ENCODE measurements at regions not wholly inside any gene's neighbourhood (a gene's known extent, or its start where the extent isn't known, plus 50 kb on each side); places are given as distances from the start of the nearest gene placed in this dataset.

DNA sequence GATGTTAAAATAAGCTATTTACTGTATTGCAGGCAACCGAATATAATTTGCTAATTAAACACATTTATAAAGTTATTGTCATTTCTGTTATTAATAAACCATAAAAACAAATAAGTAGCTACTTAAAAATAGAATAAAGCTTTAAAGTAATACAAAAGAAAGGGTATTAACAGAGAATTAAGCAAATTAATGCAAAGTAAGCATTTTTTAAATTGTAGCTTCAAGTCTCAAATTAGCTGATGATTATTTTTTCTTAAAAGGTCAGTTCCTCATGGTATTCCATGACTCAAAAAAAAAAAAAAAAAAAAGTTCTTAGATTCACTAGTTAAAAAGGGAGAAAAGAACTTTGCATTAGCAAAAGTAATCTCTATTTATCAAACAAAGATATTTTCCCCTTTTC is 292.5 kb downstream of the SLITRK1 start:
- no peak for DNase-seq

DNA sequence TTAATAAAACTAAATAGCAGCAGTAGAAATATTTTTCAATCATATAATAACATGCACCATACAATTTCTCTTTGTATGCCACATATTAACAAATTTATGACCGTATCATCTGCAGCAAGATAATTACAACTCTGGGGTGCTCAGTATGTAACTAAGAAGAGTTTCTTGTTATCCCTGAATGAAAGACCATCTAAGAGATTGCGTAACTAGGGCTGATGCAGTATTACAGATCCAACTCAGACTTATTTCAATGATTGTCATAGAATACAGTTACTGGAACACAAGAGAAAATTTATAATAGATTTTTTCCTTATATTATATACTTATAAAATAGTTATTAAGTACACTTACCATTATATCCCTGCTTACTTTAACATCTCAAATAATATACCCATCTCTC is 305.1 kb downstream of the SLITRK1 start:
- DNase-seq = no peak

DNA sequence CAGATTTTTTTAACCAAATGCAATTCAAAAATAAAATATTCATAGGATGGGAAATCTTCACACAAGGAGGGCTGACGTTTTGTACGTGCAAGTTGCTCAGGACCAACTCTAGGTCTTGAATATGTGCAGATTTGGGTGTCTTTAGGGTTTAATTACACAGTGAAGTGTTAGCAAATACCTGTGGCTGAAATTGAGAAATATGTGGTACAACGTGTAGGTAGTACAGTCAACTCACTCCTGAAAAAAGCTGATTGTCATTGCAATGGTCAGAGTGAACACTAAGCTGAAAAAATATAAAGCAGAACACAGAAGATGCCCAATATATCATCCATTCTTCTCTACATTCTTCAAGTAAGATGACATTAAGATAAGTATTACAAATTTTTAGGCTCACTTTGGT is 314.3 kb downstream of the SLITRK1 start:
- DNase-seq = no peak

DNA sequence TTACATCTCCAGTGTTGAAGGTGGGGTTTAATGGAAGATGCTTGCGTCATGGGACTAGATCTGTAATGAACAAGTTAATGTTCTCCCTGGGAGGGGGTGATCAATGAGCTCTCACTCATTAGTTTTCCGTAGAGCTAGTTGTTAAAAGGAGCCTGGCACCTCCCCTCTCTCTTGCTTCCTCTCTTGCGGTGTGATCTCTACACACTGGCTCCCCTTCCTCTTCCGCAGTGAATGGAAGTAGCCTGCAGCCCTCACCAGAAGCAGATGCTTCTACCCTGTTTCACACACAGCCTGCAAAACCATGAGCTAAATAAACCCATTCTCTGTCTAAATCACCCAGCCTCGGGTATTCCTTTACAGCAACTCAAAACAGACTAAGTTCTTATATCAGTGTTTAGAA is 318.8 kb downstream of the SLITRK1 start:
- DNase-seq = no peak

DNA sequence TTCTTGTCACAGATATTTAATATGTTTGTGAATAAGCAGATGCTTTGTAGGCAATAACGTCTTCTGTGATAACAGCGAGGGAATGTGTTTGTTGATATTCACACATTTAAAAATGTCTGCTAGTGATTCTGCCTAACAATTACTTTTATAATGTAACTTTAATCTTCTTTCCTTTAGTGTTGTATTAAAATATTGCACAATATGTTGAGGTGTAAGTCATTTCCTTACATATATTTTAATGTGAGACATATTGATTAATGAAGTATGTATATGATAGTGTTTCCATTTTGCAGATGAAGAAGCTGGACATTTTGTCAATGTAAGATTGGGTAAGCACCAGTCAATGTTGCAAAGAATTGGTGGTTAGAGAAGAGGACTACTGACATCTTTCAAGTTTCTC is 324.4 kb downstream of the SLITRK1 start:
- no peak for DNase-seq

DNA sequence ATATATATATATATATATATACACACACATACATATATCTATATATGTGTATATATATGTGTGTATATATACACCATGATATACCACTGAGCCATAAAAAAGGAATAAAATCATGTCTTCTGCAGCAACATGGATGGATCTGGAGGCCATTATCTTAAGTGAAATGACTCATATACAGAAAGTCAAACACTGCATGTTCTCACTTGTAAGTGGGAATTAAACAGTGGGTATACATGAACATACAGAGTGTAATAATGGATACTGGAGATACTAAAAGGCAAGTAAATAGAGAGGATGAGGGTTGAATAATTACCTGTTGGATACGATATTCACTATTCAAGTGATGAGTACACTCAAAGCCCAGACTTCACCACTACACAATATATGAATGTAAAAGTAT is 332.6 kb downstream of the SLITRK1 start:
- DNase-seq = no peak

DNA sequence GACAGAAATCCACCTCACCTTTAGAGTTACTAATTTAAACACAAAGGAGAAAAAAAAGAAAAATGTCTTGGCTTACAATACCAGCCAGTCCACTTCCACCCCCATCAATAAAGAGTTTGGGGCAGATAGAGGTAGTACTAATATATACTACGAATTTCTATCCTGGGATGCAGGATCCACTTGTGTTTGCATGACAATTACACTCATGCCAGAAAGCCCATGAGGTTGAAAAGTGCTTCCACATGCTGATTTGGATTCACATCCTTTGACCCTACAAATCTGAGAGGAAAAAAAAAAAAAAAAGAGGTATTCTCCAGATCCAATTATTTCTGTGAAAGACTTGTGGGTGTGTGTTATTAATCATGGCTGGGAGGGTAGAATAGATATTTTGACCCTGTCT is 335.2 kb downstream of the SLITRK1 start:
- DNase-seq = no peak

DNA sequence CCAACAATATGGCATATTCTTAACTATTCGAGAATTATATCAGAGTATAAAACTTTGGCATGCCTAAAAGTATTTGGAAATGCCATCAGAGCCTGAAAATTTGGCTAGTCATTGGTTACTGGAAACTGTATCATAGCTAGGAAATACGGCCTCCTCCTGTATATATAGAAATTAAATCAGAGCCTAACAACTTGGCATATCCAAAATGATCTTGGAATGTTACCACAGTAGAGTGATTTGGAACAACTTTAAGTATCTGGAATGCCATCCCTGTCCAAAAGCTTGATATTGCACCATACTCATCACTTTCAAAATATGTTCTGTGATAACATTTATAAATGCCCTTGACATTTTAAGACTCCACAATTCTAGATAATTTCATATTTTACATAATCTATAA is 335.8 kb downstream of the SLITRK1 start:
- DNase-seq = no peak

DNA sequence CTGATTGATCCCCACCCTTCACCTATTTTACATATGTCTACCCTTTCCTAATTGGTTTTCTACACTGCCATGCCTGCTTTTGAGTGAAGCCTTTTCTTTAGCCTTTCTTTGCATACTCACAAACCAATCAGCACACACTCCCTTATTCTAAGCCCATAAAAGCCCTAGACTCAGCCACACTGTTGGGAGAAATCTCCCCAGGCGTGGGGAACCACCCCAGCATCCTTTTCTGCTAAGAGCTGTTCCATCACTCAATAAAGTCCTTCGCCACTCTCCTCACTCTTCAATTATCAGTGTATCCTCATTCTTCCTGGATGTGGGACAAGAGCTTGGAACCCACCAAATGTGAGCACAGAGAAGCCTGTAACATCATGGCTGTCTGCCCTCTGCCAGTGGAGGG is 343.6 kb downstream of the SLITRK1 start:
- DNase-seq = no peak

DNA sequence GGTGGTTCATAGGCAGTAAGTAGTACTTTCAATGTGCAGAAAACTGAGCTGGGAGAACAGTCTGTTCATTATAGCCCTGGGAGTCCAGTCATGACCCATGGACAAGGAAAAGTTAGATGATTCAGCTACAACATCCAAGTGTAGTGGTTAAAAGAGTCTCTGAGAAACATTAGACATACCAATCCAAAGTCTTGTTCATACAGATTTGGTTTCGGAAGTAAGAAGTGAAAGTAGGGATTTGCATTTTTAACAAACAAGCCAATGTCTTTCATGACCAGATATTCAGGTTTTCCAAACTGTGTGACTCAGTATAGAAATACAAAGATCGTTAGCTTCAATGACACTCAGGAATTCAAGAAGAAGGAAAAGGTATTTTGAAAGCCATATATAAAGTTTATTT is 345.3 kb downstream of the SLITRK1 start:
- no peak for DNase-seq

DNA sequence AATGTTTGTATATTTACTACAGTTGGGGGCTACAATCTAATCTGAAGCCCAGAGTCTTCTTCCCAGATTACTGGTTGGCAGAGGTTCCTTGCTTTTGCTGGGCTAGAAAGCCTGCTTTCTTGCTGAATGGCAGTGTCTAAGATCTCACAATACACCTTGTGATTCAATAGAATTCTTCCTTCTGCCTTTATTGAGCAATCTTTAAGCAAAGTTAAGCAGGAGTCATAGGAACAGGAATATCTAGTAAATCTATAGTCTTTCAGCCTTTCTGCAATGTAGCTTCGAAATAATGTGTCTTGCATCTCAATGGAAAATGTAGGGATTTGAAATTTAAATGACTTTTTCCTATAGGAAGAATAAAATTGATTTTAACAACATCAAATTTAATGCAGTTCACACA is 346.1 kb downstream of the SLITRK1 start:
- DNase-seq = no peak

DNA sequence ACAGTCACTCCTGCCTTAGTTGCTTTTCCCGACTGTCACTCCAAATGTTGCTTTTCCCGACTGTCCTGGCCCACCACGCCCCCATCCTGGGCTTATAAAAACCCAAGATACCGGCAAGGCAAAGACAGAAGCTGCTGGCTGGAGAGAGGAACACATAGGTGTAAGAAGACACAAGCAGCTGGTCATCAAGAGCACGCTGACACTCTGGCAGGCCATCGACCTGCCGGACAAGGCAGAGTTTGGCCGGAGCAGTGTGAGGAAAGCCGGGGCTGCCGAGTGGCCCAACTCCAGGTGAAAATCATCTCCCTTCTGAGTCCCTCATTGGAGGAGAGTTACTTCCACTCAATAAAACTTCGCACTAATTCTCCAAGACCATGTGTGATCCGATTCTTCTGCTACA is 349.5 kb downstream of the SLITRK1 start:
- no peak for DNase-seq

DNA sequence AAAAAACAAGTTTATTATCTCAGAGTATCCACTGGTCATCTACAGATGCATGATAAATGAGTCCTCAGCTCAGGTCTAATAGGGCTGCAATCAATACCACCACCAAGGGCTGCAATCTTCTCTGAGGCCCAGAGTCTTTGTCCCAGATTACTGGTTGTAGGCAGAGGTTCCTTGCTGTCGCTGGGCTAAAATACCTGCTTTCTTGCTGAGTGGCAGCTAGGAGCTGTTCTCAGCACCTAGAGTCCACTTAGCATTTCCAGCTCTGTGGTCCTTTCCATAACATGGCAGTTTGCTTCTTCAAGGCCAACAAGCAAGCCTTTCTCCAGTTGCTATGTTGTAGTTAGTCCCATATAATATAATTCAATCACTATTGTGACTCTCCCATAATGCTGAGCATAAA is 351.3 kb downstream of the SLITRK1 start:
- no peak for DNase-seq

DNA sequence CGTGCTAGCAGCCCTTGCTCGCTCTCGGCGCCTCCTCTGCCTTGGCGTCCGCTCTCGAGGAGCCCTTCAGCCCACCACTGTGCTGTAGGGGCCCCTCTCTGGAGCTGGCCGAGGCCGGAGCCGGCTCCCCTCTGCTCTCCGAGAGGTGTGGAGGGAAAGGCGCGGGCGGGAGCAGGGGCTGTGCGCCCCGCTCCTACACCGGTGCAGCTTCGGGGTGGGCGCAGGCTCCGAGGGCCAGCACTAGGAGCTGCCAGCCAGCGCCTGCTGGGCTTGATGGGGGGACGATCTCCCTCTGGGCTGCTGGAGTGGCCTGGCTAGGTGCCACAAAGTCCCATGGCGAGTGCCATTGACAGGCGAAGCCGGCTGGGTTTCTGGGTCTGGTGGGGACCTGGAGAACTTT is 365.5 kb downstream of the SLITRK1 start:
- DNase-seq = no peak

DNA sequence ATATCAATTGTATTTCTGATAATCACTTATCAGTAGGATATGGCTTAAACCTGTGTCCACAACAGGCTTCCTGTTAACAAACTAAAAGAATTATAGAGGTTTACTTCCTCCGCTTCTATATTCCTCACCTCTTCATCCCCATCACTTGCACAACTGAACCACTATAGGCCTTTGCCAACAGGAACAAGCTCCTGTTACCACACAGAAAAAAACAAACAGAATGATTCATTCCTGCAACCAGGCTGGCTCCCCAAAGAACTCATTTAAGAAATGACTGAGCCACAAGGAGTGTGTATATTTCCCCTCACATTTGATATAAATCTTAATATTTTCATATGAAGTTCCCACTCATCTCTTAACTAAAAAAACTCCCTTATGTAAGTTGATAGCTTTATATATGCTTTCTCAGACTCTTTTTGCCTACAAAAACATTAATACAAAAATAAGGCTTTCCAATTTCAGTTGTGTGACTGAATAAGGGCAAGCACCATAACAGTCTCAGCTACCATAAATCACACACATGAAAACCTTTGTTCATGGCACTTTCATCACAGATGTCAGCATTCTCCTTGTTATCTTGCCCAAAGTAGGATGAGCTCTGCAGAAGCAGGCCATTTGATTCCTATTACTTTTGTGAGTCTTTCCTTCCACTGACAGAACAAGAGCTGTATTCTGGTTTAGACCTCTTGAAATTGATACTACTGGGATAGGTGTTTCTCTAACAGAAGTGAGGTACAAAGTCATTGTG is 366.8 kb downstream of the SLITRK1 start:
- DNase-seq = no peak

DNA sequence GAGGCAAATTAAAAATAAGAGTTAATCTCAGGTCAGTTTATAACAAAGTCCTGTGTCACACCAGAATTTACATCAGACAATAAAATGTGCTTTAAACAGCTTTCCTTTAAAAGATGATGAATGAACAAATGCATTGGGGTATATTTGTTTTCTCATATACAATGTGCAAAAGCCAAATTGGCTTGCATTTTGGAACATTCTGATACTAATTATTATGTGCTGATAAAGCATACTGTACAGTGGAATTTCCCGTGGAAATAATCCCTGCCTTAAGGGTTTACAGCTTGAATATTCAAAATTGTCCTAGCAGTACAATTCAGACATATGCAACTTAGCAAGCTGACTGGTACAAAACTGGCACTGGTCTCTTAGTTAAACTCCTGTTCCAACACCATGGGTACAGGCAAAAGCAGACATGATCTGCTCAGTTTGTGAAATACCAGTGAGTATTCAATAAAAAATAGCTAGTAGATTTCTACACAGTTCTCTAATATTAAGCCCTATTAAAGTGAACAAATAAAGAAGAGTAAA is 373.4 kb downstream of the SLITRK1 start:
- DNase-seq = no peak

DNA sequence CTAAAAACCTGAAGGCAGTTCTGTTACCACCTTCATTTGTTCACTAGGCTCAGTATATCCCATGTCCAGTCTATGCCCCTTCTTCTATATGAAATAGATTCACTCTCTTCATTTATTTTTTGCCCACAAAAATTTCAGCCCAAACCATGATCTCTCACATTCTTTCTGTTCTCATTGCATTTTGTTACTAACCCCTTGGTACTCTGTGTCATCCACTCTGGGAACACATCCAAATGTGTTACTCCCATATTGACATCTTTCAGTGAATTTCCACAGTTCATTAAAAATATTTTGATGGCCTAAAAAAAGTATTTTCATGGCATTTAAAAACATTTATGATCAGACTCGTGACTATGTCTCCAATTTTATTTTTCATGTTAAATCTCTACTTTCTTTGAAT is 378.9 kb downstream of the SLITRK1 start:
- DNase-seq = no peak

DNA sequence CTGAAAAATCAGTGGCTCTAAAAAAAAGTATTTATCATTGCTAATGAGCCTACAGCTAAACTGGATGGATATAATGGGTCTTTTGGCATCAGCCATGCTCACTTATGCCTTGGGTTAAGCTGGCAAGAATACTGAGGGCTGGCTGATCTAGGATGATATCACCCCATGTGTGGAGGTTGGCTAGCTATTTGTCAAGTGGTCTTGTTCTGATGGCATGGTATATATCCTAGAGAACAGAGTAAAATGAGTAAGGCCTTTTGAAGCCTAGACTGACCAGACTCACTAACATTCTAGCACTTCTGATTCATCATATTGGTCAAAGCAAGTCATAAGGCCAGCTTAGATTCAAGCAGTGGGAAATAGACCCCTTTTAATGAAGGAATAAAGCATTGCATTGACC is 383.0 kb downstream of the SLITRK1 start:
- no peak for DNase-seq

DNA sequence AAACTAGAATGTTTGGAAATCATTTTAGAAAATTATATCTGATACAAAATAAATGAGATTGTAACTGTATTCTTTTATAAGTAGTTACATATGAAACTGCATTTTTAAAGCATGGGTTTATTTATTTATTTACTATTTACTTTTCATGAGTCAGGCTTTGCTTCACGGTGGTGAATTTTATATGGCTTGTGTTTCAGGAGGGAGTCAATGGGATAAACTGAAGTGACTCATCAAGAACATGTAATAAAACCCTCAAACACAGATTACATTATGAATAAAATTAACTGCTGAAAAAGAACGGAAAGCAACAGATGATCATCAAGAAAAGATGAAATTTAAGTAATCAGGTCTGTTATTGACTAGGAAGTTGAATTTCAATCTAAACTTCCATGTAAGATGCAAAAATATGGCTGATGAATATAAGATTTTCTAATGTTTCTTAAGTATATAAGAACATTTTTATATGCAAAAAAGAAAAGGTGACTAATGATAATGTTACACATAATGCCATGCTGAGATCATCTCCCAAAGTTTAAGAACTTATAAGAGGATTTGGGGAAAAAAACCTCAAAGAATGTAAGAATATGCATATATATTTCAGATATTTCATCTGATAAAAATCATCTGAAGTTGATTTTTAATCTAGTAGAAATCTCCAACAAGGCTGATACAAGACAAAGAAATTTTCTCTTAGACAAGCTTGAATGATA is 383.6 kb downstream of the SLITRK1 start:
- DNase-seq = no peak

DNA sequence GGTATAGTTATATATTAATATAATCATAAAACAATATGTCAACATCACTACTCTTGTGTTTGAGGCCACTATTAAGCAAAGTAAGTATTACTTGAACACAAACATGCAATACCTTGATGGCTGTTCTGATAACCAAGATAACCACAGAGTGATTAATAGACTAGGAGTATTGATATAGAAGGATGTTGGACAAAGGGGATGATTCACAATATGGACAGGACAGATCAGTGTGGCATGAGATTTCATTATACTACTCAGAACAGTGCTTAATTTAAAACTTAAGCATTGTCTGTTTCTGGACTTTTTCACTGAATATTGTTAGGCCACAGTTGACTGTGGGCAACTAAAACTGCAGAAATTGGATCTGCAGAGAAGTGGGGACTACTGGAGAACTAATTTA is 384.2 kb downstream of the SLITRK1 start:
- no peak for DNase-seq

DNA sequence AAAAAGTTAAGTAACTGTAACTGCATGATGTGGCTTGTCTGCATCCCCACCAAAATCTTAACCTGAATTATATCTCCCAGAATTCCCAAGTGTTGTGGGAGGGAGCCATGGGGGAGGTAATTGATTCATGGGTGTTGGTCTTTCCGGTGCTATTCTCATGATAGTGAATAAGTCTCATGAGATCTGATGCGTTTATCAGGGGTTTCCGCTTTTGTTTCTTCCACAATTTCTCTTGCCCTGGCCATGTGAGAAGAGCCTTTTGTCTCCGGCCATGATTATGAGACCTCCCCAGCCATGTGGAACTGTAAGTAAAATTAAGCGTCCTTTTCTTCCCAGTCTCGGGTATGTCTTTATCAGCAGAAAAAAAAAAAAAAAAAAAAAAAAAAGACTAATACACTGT is 385.8 kb downstream of the SLITRK1 start:
- DNase-seq = no peak

DNA sequence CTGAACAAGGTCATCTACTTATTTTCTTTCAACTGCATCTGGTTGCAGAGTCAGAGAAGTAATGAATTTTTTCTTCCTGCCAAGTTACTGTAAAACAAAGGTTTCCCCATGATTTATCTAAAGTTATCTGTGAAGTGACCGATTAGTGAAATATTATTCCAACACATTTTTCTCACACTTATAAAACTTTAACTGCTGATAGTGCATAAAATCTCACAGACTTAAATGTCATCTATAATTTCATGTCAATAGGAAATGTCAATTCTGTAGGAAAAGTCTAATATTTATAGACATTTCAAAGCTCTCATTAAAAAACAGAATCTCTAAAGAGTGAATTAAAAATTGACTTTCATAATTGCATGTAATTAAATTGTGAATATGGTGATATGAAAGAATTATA is 397.2 kb downstream of the SLITRK1 start:
- DNase-seq = no peak

DNA sequence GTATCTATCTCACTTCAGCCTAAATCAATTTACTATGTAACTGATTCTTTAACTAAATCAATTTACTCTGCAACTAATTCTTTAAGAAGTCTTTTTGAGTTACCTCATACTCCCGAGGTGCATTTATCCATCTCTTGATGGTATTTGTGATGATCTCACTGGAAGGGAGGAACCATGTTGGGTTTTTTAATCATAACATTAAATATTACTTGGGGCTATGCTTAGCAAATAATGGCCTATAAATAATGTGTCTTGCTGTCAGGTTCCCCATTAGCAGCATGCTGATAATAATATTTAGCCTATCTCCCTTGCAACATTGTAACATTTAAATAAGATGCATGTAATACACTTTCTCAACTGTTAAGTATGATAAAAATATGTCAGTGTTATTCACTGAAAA is 411.3 kb downstream of the SLITRK1 start:
- DNase-seq = no peak

DNA sequence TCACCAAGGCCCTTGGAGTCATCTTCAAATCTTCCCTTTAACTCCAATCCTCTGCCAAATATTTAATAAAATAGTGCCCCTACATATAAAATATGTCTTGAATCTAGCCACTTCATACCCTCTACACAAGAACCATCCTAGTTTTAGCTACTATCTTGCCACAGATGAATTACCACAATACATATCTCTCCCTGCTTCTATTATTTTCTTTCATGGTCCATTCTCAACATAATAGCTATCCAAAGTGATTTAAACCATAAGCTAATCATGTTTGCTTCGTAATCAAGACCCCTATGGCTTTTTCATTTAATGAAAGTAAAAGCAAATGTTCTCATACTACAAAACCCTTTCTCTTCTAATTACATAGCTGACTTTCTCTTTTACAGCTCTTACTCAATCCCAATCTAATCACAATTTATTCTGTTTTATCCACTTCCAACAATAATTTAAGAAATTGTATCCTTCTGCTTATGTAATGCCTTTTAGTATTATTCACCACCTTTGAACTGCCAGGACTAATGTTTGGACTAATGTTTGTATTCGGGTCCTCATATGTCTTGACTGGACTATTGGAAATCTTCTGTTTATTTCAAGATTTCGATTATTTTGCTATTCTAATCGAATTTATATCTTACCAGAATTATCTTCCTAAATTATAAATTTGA is 412.0 kb downstream of the SLITRK1 start:
- no peak for DNase-seq
